Osteocyte (in vitro differentiated cells): ENCODE measurements at regions not wholly inside any gene's neighbourhood (a gene's known extent, or its start where the extent isn't known, plus 50 kb on each side); places are given as distances from the start of the nearest gene placed in this dataset.

Experiments used
- DNase-seq: peaks from one replicate; pipeline ENCODE4 v3.0.0; 2021; ENCODE audit warnings: mixed read lengths; ENCODE audit not compliant: unreplicated experiment; ENCODE audit errors: extremely low spot score
- H3K27ac Mint-ChIP-seq: one replicate; pipeline ENCODE4 v1.8.0; 2021; ENCODE audit warnings: mild to moderate bottlenecking, mixed read lengths; ENCODE audit not compliant: unreplicated experiment
- H3K27me3 Mint-ChIP-seq: one replicate; pipeline ENCODE4 v1.8.0; 2021; ENCODE audit warnings: mixed read lengths; ENCODE audit not compliant: unreplicated experiment
- H3K36me3 Mint-ChIP-seq: one replicate; pipeline ENCODE4 v1.8.0; 2021; ENCODE audit warnings: mixed read lengths; ENCODE audit not compliant: unreplicated experiment
- H3K4me1 Mint-ChIP-seq: one replicate; pipeline ENCODE4 v1.8.0; 2021; ENCODE audit warnings: mixed read lengths; ENCODE audit not compliant: unreplicated experiment
- H3K4me3 Mint-ChIP-seq: one replicate; pipeline ENCODE4 v1.8.0; 2021; ENCODE audit warnings: mild to moderate bottlenecking, moderate library complexity, mixed read lengths; ENCODE audit not compliant: unreplicated experiment
- H3K9me3 Mint-ChIP-seq: one replicate; pipeline ENCODE4 v1.8.0; 2021; ENCODE audit warnings: mixed read lengths; ENCODE audit not compliant: unreplicated experiment
- CTCF ChIP-seq: fragments of 200-600 bp; sonication (generic); IDR thresholded peaks from 2 replicates; pipeline ENCODE4 v1.5.0; 2021; ENCODE audit warnings: antibody characterized with exemption, mild to moderate bottlenecking, moderate library complexity

GRCh38 chrX:11913001-11913400 lies 155.0 kb downstream of the MSL3 start:
- no peaks in the 10 kb centered on the region for H3K36me3 Mint-ChIP-seq
- H3K27ac Mint-ChIP-seq = no peak overlapping the region
- no peaks in the 10 kb centered on the region for H3K9me3 Mint-ChIP-seq
- TF ChIP-seq CTCF = no peak
- peaks cover 2% of the 10 kb centered on the region for H3K27me3 Mint-ChIP-seq
- DNase-seq = no peak
- H3K4me1 Mint-ChIP-seq = no peaks in the 10 kb centered on the region
- H3K4me3 Mint-ChIP-seq = no peak overlapping the region

GRCh38 chrX:11929476-11929875 lies 171.4 kb downstream of the MSL3 start:
- H3K4me3 Mint-ChIP-seq = no peak overlapping the region
- TF ChIP-seq CTCF = no peak
- DNase-seq = no peak

GRCh38 chrX:11932423-11932822 lies 174.4 kb downstream of the MSL3 start:
- no peak for TF ChIP-seq CTCF
- peaks cover 6% of the 10 kb centered on the region for H3K9me3 Mint-ChIP-seq
- no peak overlapping the region for H3K27ac Mint-ChIP-seq

More at GRCh38 chrX:11929476-11929875, 171.4 kb downstream of the MSL3 start:
- Mint-ChIP-seq H3K36me3 (no peaks in the 10 kb centered on the region), H3K27ac (no peak overlapping the region), H3K9me3 (peaks cover 15% of the 10 kb centered on the region), H3K4me1 (no peaks in the 10 kb centered on the region), H3K27me3 (no peaks in the 10 kb centered on the region)

GRCh38 chrX:11934089-11934488 lies 176.1 kb downstream of the MSL3 start:
- no peaks in the 10 kb centered on the region for H3K27me3 Mint-ChIP-seq
- TF ChIP-seq CTCF = no peak
- H3K4me1 Mint-ChIP-seq = no peaks in the 10 kb centered on the region
- no peak for DNase-seq
- H3K36me3 Mint-ChIP-seq = no peaks in the 10 kb centered on the region
- H3K27ac Mint-ChIP-seq = no peak overlapping the region
- peaks cover 6% of the 10 kb centered on the region for H3K9me3 Mint-ChIP-seq
- no peak overlapping the region for H3K4me3 Mint-ChIP-seq

More at GRCh38 chrX:11932423-11932822, 174.4 kb downstream of the MSL3 start:
- DNase-seq = no peak
- no peak overlapping the region for H3K4me3 Mint-ChIP-seq
- no peaks in the 10 kb centered on the region for H3K27me3 Mint-ChIP-seq
- H3K4me1 Mint-ChIP-seq = no peaks in the 10 kb centered on the region
- no peaks in the 10 kb centered on the region for H3K36me3 Mint-ChIP-seq

GRCh38 chrX:11941571-11941970 lies 183.5 kb downstream of the MSL3 start:
- Mint-ChIP-seq H3K27ac (no peak overlapping the region), H3K9me3 (peaks cover 8% of the 10 kb centered on the region), H3K4me1 (no peaks in the 10 kb centered on the region), H3K27me3 (no peaks in the 10 kb centered on the region), H3K36me3 (no peaks in the 10 kb centered on the region), H3K4me3 (no peak overlapping the region)
- TF ChIP-seq CTCF = no peak
- no peak for DNase-seq
